Fibroblast of skin of right quadriceps (primary cell): ENCODE measurements at regions not wholly inside any gene's neighbourhood (a gene's known extent, or its start where the extent isn't known, plus 50 kb on each side); places are given as distances from the start of the nearest gene placed in this dataset.
"Not testable (repeated sequence)": the region's sequence is repeated elsewhere in the genome, so short reads cannot be mapped to it uniquely, and the experiment has no call there.

Experiments
- DNase-seq: peaks from one replicate; pipeline ENCODE4 v3.0.0-alpha.2; 2013

DNA sequence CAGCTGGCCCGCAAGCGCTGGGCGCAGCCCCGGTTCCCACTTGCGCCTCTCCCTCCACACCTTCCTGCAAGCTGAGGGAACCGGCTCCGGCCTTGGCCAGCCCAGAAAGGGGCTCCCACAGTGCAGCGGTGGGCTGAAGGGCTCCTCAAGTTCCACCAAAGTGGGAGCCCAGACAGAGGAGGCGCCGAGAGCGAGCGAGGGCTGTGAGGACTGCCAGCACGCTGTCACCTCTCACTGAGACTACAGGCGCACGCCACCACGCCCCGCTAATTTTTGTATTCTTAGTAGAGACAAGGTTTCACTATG lies 103.3 kb upstream of the KMT2C start:
- DNase-seq: not testable (repeated sequence)

DNA sequence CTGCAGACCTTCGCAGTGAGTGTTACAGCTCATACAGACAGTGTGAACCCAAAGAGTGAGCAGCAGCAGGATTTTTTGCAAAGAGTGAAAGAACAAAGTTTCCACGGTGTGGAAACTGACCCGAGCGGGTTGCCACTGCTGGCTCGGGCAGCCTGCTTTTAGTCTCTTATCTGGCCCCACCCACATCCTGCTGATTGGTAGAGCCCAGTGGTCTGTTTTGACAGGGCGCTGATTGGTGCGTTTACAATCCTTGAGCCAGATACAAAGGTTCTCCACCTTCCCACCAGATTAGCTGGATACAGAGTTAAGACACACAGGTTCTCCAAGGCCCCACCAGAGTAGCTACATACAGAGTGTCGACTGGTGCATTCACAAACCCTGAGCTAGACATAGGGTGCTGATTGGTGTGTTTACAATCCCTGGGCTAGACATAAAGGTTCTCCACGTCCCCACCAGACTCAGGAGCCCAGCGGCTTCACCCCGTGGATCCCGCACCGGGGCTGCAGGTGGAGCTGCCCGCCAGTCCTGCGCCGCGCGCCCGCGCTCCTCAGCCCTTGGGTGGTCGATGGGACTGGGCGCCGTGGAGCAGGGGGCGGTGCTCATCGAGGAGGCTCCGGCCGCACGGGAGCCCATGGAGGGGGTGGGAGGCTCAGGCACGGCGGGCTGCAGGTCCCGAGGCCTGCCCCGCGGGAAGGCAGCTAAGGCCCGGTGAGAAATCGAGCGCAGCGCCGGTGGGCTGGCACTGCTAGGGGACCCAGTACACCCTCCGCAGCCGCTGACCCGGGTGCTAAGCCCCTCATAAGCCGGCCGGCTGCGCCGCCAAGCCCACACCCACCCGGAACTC lies 102.8 kb upstream of the KMT2C start:
- DNase-seq: not testable (repeated sequence)

DNA sequence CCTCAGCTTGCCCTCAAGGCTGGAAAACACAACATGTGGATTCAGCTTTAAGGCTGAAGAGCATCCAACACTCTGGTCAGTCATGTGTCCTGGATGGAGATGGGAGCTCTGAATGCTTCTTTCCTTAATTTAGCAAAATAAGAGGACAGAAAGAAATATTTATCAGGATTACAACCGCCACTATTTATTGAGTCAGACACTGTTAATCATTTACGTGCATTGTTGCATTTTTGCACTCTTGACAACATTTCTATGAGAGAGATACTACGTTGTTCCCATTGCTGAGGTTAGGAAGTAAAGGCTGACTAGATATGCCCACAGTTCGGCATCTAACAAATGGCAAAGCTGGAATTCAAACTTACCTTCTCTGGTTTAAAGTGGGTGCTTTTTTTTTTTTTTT lies 101.8 kb upstream of the KMT2C start:
- DNase-seq: no peak

DNA sequence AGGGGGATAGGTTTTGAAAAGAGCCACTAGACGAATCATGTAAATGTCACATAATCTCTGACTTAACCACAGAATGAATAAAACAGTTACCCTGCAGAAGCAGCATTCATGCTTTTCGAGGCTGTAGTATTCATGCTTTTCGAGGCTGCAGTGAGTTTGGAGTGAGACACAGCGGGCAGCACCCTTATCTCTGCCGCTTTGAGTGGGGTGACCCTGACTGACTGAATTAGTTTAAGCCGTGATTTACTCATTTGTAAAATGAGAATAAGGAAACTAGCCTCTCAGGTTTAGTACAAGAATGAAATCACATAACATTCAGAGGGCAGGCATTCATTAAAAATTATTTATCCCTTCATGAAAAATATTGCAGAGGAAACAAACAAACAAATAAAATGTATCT lies 92.8 kb upstream of the KMT2C start:
- no peak for DNase-seq

DNA sequence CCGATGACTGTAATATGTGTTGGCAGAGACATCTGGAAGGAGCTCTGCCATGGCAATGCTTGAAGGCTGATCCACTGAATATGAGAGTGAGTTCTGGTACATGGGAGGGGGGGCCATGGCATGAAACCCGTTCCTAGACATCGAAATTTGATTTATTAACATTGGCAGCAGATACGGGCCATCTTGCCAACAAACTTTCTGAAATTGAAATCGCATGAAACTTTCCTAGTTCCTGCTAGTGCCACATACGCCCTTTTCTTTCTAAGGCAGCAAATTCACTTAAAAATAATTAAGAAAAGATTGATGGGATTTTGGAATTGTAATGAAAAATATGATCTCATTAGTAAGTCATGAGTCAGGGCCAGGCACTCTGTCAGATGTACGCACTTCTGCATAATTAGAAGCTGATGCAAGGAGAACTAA lies 91.8 kb upstream of the KMT2C start:
- peak; percentile 57 for DNase-seq

DNA sequence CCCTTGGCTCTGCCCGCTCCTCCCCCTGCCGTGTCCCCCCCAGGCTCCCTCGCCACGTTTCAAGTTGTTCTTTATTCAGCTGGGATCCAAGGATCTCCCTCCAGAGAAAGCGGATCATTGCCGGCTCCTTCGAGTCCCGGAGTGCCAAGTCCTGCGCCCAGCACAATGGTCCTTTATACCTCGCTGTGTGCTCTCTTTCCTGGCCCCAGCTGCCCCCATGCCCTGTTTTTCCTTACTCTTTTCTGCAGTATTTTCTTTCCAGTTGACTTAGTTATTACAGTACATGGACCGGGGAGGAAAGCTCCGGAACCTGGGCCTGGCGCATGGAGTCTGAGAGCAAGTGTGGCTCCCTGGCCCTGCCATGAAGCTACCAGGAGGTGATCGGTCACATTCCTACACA lies 88.1 kb upstream of the KMT2C start:
- no peak for DNase-seq

DNA sequence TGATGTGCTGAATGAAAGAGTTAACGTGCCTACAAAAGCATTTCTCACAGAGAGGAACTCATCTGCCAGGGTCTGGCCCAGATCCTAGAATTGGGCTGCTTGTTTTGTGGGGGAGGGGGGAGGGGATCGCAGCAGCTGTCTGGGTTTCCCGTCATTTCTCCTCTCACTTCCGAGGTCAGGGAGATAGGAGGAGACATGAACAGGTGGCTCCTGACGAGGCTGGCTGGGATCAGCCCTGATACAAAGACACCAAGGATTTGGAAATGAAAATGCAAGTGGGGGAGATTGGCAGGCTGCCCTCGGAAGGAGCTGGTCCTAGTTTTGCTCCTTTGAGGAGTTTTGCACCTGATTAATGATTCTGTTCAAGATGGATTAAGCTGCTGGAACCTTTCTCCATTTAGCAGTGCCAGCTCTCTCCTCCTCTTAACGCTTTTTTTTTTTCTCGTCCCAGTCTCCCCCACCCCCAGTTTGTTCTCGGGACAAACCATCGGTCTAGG lies 86.8 kb upstream of the KMT2C start:
- DNase-seq: peak; percentile 10

DNA sequence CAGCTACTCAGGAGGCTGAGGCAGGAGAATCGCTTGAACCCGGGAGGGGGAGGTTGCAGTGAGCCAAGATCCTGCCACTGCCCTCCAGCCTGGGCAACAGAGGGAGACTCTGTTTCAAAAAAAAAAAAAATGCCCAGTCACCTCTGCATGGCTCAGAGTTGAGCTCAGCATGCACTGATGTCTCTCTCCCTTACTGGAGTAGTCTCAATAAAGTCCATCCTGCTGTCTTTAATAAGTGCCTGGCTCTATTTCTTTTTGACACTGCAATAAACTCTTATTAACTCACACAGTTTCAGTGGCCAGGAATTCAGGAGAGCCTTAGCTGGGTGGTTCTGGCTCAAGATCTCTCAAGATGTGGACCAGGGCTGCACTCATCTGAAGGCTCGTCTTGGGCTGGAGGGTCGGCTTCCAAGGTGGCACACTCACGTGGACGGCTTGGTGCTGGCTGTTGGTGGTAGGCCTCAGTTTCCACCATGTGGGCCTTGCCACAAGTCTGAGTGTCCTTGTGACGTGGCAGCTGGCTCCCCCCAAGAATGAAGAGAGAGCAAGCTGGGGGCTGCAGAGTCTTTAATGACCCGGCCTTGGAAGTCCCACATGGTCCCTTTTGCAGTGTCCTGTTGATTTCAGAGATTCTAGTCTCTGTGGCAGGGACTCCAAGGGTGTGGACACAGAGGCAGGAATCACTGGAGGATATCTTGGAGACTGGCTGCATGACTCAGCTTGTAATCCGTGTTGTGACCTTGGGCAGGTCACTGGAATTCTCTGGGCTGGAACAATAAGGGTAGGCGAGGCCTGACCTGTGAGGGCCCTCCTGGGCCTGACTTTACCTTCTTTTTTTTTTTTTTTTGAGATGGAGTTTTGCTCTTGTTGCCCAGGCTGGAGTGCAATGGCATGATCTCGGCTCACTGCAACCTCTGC lies 85.9 kb upstream of the KMT2C start:
- DNase-seq: no peak

DNA sequence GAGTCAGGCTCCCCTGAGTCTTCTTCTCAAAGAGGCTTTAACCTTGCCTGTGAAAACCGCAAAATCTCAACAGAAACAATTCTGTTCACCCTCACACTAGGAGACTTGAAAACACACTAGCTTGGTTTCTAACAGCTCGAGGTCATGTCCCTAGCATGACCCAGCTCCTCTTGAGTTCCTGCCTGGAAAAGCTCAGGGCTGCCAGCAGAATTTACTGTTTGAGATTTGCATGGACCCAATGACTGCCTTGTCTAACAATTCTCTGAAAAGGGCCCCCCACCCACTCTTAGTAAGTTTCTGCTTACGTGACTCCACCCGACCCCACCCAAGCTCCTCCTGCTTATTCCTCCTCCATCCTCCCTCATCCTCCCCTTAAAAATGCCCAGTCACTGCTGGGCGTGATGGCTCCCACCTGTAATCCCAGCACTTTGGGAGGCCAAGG lies 85.1 kb upstream of the KMT2C start:
- DNase-seq: no peak

DNA sequence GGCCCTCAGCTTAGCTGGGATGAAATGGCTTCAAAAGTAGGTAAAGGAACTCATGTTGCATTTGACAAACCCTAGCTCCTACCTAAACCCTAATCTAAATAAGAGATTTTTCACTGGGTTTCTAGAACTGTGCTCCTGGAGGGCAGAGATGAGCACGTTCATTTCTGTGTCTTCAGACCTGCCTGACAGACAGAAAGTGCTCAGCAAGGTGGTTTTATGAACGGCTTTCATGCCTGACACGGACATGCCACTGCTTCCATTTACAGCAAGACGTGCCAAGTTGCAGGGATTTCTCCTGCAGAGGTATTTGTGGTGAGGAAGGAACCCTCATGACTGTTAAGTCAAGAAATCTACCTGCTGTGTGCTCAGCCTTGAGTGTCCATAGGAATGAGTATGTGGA lies 83.5 kb upstream of the KMT2C start:
- no peak for DNase-seq

DNA sequence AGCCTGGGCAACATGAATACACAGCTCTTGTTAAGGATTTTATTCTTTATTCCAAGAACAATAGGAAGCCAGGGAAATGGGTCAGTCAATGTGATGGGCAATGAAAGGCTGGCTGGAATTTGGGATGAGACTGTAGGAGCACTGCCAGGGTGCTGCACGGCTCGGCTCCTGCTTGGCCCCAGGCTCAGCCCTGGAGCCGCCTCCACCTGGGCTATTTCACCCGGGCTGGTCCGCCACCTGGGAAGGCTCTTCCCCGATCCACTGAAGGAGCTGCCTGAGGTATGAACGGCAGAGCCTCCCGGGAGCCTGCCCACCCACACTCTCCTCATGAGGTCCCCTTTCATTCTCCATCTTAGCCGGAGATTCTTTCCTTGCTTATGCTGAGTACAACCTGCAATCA lies 80.4 kb upstream of the KMT2C start:
- DNase-seq: no peak

DNA sequence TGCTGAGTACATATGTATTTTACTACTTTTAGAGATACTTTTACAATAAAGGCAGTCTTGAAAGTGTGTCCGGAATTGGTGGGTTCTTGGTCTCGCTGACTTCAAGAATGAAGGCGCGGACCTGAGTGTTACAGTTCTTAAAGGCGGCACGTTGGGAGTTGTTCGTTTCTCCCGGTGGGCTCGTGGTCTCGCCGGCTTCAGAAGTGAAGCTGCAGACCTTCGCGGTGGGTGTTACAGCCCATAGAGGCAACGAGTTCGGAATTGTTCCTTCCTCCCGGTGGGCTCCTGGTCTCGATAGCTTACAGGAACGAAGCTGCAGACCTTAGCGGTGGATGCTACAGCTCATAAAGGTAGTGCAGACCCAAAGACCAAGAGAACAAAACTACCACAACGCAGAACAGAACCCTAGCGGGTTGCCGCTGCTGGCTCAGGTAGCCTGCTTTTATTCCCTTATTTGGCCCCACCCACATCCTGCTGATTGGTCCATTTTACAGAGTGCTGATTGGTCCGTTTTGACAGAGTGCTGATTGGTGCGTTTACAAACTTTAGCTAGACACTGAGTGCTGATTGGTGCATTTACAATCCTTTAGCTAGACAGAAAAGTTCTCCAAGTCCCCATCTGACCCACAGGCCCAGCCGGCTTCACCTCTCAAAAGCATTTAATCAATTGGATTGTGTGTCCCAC lies 79.6 kb upstream of the KMT2C start:
- not testable (repeated sequence) for DNase-seq

DNA sequence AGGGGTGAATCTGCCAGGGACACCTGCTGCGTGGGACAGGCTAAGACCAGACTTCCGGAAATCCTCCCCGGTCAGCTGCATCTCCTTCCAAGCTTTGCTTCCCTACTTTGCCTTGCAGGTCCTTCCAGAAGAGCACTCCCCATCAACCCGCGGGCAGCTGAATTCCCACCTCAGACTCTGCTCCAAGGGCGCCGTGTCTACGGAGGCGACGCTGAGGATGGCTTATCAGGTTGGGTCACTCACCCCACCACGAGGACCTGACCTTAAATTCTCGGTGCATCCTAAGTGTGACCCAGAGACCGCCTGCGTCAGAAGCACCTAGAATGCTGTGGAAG lies 78.9 kb upstream of the KMT2C start:
- no peak for DNase-seq

DNA sequence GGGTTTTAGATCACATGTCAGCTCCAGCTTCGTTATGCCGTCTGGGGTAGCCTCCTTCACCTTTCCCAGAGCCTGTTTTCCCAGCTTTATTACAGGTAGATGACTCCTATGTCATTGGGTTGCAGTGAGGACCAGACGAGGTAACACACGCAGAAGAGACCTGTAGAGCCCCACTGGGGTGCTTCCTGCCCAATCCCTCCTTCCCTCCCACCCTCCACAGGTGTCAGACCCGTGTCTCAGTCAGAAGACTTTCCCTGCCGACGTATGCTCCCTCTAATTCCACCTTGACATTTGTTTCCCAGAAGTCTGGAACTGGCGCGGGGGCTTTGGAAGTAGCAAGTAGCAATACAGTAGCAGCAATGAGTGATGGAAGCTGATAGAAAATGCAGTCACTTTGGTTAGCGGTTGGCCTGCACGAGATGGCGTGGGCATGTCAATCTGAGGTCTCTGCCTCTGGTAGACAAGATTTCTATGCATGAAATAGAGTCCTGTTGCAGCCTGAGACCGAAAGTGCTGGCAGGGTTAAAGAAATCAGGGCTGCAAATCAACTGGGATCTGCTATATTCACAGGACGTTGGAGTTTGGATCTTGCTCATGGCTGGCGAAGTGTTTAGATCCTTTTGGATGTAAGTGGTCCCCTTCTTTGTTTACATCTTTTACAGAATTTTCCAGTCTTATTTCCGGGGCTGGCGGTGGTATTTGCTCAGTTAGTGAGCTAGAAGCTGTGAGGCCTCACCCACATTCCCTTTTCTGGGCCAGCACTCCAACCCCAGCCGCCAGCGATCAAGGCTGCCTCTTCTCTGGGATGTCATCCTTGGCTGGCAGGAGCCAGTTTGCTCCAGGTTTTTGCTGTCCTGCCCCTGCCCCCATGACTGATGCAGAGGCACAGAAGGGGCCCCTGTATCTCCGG lies 78.3 kb upstream of the KMT2C start:
- no peak for DNase-seq

DNA sequence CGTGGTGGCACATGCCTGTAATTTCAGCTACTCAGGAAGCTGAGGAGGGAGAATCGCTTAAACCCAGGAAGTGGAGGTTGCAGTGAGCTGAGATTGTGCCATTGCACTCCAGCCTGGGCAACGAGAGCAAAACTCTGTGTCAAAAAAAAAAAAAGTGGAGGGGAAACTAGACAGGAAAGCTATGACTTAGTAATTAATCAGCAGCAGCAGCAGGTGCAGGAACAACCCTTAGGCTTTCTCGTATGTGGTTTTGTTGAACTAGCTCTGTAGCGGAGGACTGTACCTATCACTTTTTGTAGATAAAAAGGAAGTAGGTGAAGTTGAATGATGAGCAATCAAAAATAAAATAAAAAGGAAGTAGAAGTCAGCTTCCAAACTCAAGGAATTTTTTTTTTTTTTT lies 76.9 kb upstream of the KMT2C start:
- no peak for DNase-seq

DNA sequence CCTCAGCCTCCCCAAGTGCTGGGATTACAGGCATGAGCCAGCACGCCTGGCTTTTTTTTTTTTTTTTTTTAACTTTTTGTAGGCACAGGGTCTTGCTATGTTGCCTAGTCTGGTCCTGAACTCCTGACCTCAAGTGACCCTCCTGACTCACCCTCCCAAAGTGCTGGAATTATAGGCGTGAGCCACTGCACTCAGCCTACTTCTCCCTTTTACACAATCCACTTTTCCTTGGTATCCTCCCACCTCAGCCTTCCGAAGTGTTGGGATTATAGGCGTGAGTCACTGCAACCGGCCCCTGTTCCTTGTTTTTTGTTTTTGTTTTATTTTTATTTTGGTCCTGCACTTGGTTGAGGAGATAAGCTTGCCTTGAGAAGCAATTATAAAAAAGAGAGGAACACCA lies 75.9 kb upstream of the KMT2C start:
- no peak for DNase-seq

DNA sequence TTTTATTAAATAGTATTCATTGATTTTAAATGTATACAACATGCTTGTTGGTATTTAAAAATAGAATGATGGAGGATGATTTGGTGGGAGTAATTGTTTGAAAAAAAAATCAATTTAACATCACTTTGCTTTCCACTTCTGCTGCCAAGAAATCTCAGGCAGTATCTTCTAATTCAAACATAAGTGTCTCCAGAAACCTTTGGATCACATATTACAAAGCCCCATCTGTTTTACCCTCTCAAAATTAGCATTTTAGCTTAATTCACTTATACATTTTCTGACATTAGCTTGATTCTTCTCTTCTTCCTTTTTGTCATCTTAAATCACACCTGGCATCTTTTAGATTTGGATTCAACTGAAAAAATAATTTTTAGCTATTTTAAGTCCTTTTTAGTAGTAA lies 72.9 kb upstream of the KMT2C start:
- no peak for DNase-seq

DNA sequence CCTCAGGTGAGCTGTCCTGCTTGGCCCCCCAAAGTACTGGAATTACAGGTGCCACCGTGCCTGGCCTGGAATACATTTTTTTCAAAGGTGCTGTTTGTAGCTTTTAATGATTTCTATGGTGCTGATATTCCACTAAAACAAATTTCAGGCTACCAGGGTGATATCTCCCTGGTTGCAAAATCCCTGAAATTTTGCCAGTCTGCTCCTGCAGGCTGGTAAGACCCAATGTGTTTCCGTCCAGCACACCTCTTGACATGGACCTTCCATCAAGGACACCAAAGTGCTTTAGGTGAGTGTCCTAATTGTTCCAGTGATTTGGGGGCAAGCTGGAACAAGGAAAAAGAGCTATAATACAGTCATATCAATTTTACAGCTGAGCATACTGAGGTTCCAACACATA lies 69.8 kb upstream of the KMT2C start:
- DNase-seq: no peak

DNA sequence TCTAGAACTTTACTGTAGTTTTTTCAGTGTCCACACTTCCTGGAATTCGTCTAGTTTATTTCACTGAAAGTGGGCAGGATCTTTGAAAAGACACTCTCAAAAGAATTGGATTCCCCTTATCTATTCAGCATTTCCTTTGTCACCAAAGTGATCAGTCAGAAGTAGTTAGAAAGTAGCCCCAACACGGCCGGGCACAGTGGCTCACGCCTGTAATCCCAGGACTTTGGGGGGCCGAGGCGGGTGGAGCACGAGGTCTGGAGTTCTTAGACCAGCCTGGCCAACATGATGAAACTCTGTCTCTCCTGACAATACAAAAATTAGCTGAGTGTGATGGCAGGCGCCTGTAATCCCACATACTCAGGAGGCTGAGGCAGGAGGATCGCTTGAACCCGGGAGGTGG lies 69.0 kb upstream of the KMT2C start:
- DNase-seq: no peak

DNA sequence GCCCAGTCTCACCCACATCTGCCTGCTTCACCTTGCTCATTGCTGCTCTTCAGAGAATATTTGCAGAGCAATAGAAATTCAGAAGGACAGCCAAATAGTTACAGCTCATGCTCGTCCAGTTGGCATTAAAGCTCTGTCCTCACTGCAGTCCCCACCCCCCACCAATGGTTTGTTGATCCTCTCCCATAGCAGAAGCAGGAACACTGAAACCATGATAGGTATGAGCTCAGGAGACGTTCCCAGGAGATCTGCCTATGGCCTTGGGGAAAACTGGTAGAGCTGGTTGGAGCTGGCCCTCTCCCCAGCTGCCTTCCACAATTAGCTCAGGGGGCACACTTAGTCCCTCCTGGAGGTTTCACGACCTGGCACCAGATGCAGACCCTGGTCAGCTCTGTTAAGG lies 68.6 kb upstream of the KMT2C start:
- DNase-seq: no peak

DNA sequence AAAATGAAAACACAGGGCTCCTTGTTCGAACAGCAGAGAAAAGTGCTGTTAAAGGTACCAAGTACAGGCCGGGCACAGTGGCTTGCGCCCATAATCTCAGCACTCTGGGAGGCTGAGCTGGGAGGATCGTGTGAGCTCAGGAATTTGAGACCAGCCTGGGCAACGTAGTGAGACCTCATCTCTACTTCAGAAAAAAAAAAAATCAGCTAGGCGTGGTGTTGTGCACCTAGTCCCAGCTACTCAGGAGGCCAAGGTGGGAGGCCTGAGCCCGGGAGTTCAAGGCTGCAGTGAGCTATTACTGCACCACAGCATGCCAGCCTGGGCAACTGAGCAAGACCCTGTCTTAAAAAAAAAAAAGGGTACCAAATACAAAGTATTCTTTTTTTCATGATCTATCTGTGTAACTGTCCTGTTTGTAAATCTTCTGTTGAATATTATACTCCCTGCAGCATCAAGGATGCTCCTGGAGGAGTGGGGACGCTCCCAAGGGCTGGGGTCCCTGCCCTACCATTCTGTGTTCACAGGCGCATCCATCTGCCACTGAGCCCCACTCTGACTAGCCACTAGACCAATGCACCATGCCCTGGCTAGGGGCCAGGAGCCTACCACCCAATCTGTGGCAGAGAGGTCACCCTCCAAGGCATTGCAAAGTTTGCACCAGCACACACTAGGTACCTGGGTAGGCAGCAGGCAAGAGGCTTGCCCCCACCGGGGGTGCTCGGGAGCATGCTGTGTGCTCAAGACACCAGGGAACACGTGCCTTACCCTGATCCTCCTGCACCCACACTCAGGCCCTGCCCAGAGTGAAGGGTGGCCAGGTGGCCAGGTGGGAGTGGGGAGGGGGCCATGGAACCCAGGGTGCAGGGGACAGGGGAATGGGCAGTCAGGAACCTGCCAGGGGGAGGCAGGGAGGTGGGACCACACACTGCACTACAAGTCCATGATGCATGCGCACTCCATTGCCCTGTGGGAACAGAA lies 67.3 kb upstream of the KMT2C start:
- no peak for DNase-seq
